Coronary artery (tissue), 2 donors: ENCODE measurements at regions not wholly inside any gene's neighbourhood (a gene's known extent, or its start where the extent isn't known, plus 50 kb on each side); places are given as distances from the start of the nearest gene placed in this dataset.

ENCODE experiments used
- DNase-seq: peaks from one replicate; pipeline ENCODE4 v3.0.0-alpha.2; 2017; ENCODE audit warnings: low spot score
- H3K27ac ChIP-seq, 2 donors: fragments of 200-600 bp; sonication (generic); one replicate each; pipeline ENCODE4 v1.5.1; 2016 to 2019
- H3K4me3 ChIP-seq: fragments of 200-600 bp; sonication (generic); 2 replicates; pipeline ENCODE4 v1.5.1; 2016; ENCODE audit warnings: mild to moderate bottlenecking, moderate library complexity
- TF ChIP-seq, protein P1 (sequence below): fragments of 200-600 bp; sonication (generic); IDR thresholded peaks from one replicate; pipeline ENCODE4 v1.5.1; 2019; ENCODE audit warnings: antibody characterized with exemption

DNA sequence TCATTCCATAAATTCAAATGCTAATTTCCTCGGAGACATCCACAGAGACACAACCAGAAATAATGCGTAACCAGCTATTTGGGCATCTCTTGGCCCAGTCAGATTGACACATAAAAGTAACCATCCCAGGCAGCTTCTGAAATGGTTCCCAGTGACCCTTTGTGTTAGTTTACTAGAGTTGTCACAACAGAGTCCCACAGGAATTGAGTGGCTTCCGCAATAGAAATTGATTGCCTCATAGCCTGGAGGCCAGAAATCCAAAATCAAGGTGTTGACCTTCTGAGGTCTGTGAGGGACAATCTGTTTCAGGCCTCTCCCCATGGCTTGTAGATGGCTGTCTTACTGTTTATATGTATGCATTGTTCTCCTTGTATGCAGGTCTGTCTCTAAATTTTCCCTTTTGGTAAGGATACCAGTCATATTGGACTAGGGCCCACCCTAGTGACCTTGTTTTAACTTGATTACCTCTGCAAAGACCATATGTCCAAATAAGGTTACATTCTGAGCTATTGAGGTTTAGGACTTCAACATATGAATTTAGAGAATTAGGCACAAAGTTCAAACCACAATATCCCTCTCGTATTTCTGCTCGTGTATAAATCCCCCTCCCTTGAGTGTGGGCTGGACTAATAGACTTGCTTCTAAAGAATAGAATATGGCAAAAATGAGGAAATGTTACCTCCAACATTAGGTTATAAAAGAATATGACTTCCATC, 78.2 kb upstream of the FGGY start:
- no peak overlapping the region for H3K4me3 ChIP-seq
- TF ChIP-seq, protein P1, sequence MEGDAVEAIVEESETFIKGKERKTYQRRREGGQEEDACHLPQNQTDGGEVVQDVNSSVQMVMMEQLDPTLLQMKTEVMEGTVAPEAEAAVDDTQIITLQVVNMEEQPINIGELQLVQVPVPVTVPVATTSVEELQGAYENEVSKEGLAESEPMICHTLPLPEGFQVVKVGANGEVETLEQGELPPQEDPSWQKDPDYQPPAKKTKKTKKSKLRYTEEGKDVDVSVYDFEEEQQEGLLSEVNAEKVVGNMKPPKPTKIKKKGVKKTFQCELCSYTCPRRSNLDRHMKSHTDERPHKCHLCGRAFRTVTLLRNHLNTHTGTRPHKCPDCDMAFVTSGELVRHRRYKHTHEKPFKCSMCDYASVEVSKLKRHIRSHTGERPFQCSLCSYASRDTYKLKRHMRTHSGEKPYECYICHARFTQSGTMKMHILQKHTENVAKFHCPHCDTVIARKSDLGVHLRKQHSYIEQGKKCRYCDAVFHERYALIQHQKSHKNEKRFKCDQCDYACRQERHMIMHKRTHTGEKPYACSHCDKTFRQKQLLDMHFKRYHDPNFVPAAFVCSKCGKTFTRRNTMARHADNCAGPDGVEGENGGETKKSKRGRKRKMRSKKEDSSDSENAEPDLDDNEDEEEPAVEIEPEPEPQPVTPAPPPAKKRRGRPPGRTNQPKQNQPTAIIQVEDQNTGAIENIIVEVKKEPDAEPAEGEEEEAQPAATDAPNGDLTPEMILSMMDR = no peak
- no peak overlapping the region for H3K27ac ChIP-seq
- DNase-seq = no peak

DNA sequence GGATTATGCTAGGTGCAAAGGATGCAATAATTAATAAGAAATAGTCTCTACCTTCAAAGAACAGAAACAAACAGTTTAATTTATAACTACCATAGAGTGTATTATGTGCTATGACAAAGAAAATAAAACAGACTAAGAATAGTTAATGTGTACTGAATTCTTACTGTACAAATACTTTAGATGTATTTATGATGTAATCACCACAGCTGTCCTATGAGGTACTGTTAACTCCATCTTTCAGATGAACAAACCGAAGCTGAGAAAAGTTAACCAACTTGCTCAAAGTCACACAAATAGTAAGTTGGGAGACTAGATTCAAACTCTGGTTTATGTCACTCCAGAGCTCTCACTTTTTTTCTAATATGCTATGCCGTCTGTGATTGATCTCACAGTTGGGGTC, 77.0 kb upstream of the FGGY start:
- Histone ChIP-seq H3K27ac (no peak overlapping the region), H3K4me3 (no peak overlapping the region)
- DNase-seq = no peak
- TF ChIP-seq, protein P1 = no peak

DNA sequence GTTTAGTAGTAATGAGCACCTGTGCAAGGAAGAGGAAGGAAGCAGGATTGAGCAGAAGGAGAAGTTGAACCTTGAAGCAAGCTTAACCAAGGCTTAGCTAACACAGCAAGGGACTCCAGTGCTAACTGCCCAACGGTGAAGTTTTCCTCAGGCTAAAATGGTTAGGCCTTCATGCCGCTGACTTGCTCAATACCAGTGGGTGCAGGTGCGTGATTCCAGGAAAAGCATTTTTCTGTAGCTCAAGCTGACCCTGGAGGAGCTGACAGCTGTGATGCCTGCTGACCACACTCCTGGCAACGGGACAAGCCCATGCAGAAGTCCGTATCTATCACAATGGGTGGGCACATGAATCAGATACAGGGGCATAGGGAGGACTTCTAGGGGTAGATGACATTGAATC, 76.5 kb upstream of the FGGY start:
- H3K27ac ChIP-seq = no peak overlapping the region
- no peak for DNase-seq
- TF ChIP-seq, protein P1 = no peak
- no peak overlapping the region for H3K4me3 ChIP-seq

DNA sequence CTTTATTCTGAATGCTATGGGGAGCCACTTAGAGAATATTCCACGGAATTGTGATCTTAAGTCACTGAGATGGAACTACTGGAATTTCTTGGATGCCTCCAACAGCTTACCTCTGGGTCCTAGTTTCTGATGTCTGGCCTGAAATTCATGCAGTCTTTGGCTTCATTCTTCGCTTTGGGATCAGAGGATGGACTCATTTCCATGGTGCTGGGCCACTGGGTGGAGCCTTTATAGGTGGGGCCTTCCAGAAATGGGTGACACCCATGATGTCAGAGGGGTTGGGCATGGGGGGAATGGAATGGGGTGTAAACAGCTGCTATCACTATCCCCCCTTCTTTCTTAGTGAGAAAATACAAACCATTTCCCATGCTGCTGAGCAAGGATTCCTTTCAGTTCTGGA, 73.7 kb upstream of the FGGY start:
- TF ChIP-seq, protein P1 = no peak
- no peak overlapping the region for H3K4me3 ChIP-seq
- peak overlapping the region in 1 of 2 donors; percentile 36 for H3K27ac ChIP-seq
- no peak for DNase-seq

DNA sequence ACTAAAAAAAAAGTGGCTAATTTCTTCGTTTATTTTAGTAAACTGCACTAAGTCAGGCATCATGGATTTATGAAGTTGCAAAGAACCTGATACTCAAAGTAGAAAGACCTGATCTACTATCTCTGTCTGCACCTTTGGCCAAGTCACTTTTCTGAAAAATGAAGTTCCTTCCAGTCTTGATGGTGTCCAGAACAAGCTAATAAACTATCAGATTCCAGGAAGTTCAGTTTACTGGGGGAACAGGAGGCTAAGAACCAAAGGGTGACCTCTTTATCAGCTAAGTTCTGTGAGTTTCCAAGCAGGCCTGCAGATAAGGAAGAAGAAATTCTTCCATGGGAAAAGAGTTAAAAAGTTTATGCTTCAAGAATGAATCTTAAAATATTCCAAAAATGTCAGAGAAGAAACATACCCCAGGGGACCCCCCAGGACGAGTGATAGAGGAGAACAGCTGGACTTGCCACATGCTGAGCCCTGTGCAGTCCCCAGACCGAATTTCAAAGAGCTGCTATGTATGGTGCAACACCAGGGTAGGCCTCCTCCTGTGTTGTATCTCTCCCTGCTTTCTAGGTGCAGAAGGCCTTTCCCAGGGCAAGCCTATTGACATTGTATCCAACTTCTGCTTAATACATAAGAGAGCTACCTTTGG, 72.8 kb upstream of the FGGY start:
- TF ChIP-seq, protein P1 = no peak
- Histone ChIP-seq H3K27ac (no peak overlapping the region), H3K4me3 (no peak overlapping the region)
- no peak for DNase-seq

DNA sequence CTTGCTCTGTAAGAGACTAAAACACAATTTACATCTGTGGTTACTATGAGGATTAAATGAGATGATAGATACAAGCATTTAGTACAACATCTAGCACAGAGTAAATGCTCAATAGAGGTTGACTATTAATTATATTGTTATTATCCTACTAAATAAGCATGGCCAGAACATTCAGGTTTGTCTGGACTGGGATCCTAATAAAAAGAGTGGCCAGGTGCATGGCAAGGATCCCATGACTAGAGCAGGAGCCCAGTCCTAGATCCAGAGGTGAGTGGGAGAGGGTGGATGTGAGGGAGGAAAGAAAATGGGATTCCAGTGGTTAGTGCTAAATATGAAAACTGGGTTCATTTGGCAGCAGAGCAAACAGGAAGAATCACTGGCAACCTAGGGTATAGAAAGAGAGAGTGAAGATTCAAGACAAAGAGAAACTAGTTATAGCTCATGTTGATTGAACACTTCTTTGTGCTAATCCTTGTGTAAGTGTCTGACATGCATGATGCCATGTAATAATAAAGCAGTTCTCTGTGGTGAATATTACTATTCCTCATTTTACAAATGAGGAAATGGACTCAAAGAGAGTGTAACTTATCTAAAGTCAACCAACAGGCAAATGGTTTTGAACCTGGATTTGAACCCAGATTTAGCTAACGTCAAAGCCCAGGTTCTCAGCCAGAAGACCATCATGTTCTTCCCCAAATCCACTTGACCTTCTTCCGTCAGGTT, 71.1 kb upstream of the FGGY start:
- no peak overlapping the region for H3K27ac ChIP-seq
- no peak for DNase-seq
- TF ChIP-seq, protein P1 = no peak
- no peak overlapping the region for H3K4me3 ChIP-seq
